ENCODE measurements at regions not wholly inside any gene's neighbourhood (a gene's known extent, or its start where the extent isn't known, plus 50 kb on each side); places are given as distances from the start of the nearest gene placed in this dataset.
"Not testable (repeated sequence)": the region's sequence is repeated elsewhere in the genome, so short reads cannot be mapped to it uniquely, and the experiment has no call there.

GRCh38 chr16:51543971-51544370, 392.9 kb upstream of the SALL1 start:
- no peak for DNase-seq (ENCODE audit: low spot score)

- DNase-seq (ENCODE audit: low spot score): no peak
Measured at GRCh38 chr16:51542981-51543815, 392.1 kb upstream of the SALL1 start.

- no peak for DNase-seq (ENCODE audit: low spot score)
Measured at GRCh38 chr16:51540259-51540658, 389.2 kb upstream of the SALL1 start.

GRCh38 chr16:51538707-51539498, 387.8 kb upstream of the SALL1 start:
- DNase-seq (ENCODE audit: low spot score): no peak

- no peak for DNase-seq (ENCODE audit: low spot score)
Measured at GRCh38 chr16:51535591-51535990, 384.5 kb upstream of the SALL1 start.

- no peak for DNase-seq (ENCODE audit: low spot score)
Measured at GRCh38 chr16:51532551-51532950, 381.5 kb upstream of the SALL1 start.

- no peak for DNase-seq (ENCODE audit: low spot score)
Measured at GRCh38 chr16:51531271-51531670, 380.2 kb upstream of the SALL1 start.

- DNase-seq (ENCODE audit: low spot score): no peak
Measured at GRCh38 chr16:51527349-51527748, 376.3 kb upstream of the SALL1 start.

- no peak for DNase-seq (ENCODE audit: low spot score)
Measured at GRCh38 chr16:51526621-51527020, 375.6 kb upstream of the SALL1 start.

- peak; percentile 35 for DNase-seq (ENCODE audit: low spot score)
Measured at GRCh38 chr16:51524555-51525373, 373.7 kb upstream of the SALL1 start.

GRCh38 chr16:51524070-51524469, 373.0 kb upstream of the SALL1 start:
- DNase-seq (ENCODE audit: low spot score): no peak

- DNase-seq (ENCODE audit: low spot score): no peak
Measured at GRCh38 chr16:51523400-51523799, 372.3 kb upstream of the SALL1 start.

GRCh38 chr16:51522902-51523301, 371.8 kb upstream of the SALL1 start:
- DNase-seq (ENCODE audit: low spot score): no peak

- not testable (repeated sequence) for DNase-seq (ENCODE audit: low spot score)
Measured at GRCh38 chr16:51516960-51517359, 365.9 kb upstream of the SALL1 start.

- DNase-seq (ENCODE audit: low spot score): peak; percentile 29
Measured at GRCh38 chr16:51510416-51510815, 359.3 kb upstream of the SALL1 start.

- DNase-seq (ENCODE audit: low spot score): no peak
Measured at GRCh38 chr16:51509336-51509735, 358.3 kb upstream of the SALL1 start.

- no peak for DNase-seq (ENCODE audit: low spot score)
Measured at GRCh38 chr16:51508490-51509212, 357.6 kb upstream of the SALL1 start.

GRCh38 chr16:51507286-51507685, 356.2 kb upstream of the SALL1 start:
- DNase-seq (ENCODE audit: low spot score): no peak

- DNase-seq (ENCODE audit: low spot score): no peak
Measured at GRCh38 chr16:51500306-51500705, 349.2 kb upstream of the SALL1 start.

- no peak for DNase-seq (ENCODE audit: low spot score)
Measured at GRCh38 chr16:51497541-51498211, 346.6 kb upstream of the SALL1 start.

- no peak for DNase-seq (ENCODE audit: low spot score)
Measured at GRCh38 chr16:51490866-51491265, 339.8 kb upstream of the SALL1 start.
